HUES48 (cell line): ENCODE measurements at regions not wholly inside any gene's neighbourhood (a gene's known extent, or its start where the extent isn't known, plus 50 kb on each side); places are given as distances from the start of the nearest gene placed in this dataset.
"Not testable (repeated sequence)": the region's sequence is repeated elsewhere in the genome, so short reads cannot be mapped to it uniquely, and the experiment has no call there.

Experiments
- H3K27ac ChIP-seq: one replicate; pipeline ENCODE4 v1.7.0; 2013; ENCODE audit warnings: low read depth, low read length, inconsistent platforms
- H3K27me3 ChIP-seq: 2 replicates; pipeline ENCODE4 v1.6.1; 2013; ENCODE audit warnings: mild to moderate bottlenecking, low read length; ENCODE audit not compliant: control insufficient read depth, insufficient read depth
- H3K36me3 ChIP-seq: 2 replicates; pipeline ENCODE4 v1.6.1; 2013; ENCODE audit warnings: low read length; ENCODE audit not compliant: control insufficient read depth, insufficient read depth
- H3K4me1 ChIP-seq: 2 replicates; pipeline ENCODE4 v1.6.1; 2013; ENCODE audit warnings: mild to moderate bottlenecking, low read length; ENCODE audit not compliant: control insufficient read depth, insufficient read depth
- H3K4me3 ChIP-seq: 2 replicates; pipeline ENCODE4 v1.5.1; 2013; ENCODE audit warnings: mild to moderate bottlenecking, low read depth, low read length
- H3K9ac ChIP-seq: 2 replicates; pipeline ENCODE4 v1.6.1; 2013; ENCODE audit warnings: mild to moderate bottlenecking, low read depth, low read length, moderate library complexity
- H3K9me3 ChIP-seq: 2 replicates; pipeline ENCODE4 v1.6.1; 2013; ENCODE audit warnings: low read length; ENCODE audit not compliant: control insufficient read depth, insufficient read depth

DNA sequence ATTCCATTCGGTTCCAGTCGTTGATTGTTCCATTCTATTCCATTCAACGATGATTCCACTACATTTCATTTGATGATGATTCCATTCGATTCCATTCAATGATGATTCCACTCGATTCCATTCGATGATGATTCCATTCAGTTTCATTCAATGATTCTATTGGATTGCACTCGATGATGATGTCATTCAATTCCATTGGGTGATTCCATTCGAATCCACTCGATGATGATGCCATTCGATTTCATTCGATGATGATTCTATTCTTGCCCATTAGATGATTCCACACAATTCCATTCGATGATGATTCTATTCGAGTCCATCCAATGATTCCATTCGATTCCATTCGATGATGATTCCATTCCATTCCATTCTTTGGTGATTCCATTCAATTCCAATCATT is 1283.7 kb downstream of the TP53TG3F start:
- no peaks in the 10 kb centered on the region for H3K27me3 ChIP-seq
- no peak overlapping the region for H3K27ac ChIP-seq
- peaks cover 79% of the 10 kb centered on the region for H3K9me3 ChIP-seq
- no peaks in the 10 kb centered on the region for H3K4me1 ChIP-seq
- no peaks in the 10 kb centered on the region for H3K36me3 ChIP-seq
- H3K9ac ChIP-seq = no peak overlapping the region
- no peak overlapping the region for H3K4me3 ChIP-seq

DNA sequence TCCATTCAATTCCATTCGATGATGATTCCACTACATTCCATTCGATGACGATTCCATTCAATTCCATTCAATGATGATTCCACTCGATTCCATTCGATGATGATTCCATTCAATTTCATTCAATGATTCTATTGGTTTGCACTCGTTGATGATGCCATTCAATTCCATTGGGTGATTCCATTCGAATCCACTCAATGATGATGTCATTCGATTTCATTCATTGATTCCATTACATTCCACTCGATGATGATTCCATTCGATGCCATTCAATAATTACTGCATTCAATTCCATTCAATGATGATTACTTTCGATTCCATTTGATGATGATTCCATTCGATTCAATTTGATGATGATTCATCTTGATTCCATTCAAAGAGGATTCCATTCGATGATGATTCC is 1299.4 kb downstream of the TP53TG3F start:
- H3K27me3 ChIP-seq = no peaks in the 10 kb centered on the region
- peaks cover 100% of the 10 kb centered on the region for H3K9me3 ChIP-seq
- no peak overlapping the region; the same call in 1 of the 2 replicates for H3K4me3 ChIP-seq
- H3K9ac ChIP-seq = no peak overlapping the region
- no peaks in the 10 kb centered on the region for H3K36me3 ChIP-seq
- no peak overlapping the region for H3K27ac ChIP-seq
- H3K4me1 ChIP-seq = no peaks in the 10 kb centered on the region

DNA sequence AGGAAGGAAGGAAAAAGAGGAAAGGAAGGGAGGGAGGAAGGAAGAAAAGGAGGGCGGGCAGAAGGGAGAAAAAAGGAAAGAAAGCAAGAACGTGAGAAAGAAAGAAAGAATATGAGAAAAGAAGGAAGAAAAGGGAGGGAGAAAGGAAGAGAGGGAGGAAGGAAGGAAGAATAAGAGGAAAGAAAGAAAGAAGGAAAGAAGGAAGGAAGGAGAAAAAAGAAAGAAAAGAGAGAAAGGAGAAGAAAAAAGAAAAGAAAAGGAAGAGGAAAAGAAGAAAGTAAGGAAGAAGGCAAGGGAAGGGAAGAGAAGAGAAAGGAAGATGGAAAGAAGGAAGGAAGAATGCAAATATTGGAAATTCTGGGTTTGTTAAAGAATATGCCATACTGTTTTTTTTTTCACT is 1332.4 kb downstream of the TP53TG3F start:
- not testable (repeated sequence) for H3K36me3 ChIP-seq, H3K27ac ChIP-seq, H3K9ac ChIP-seq, H3K27me3 ChIP-seq, H3K4me1 ChIP-seq, H3K4me3 ChIP-seq
- peaks cover 59% of the 10 kb centered on the region for H3K9me3 ChIP-seq

DNA sequence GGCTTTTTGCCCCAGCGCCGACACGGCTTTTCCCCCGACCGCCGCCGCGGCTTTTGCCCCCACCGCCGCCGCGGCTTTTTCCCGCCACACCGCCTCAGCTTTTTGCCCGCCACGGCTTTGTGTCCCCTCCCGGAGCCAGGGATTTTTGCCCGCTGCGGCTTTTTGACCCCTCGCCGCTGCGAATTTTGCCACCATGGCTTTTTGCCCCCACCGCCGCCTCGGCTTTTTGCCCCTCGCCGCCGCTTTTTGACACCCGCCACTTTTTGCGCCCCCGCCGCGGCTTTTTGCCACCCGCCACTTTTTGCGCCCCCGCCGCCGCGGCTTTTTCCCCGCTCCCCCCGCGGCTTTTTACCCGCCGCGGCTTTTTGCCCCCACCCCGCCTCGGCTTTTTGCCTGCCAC is 1342.5 kb downstream of the TP53TG3F start:
- Histone ChIP-seq H3K4me1 (no peaks in the 10 kb centered on the region), H3K9me3 (peaks cover 50% of the 10 kb centered on the region), H3K9ac (no peak overlapping the region), H3K27ac (no peak overlapping the region), H3K4me3 (no peak overlapping the region), H3K27me3 (no peaks in the 10 kb centered on the region), H3K36me3 (no peaks in the 10 kb centered on the region)

DNA sequence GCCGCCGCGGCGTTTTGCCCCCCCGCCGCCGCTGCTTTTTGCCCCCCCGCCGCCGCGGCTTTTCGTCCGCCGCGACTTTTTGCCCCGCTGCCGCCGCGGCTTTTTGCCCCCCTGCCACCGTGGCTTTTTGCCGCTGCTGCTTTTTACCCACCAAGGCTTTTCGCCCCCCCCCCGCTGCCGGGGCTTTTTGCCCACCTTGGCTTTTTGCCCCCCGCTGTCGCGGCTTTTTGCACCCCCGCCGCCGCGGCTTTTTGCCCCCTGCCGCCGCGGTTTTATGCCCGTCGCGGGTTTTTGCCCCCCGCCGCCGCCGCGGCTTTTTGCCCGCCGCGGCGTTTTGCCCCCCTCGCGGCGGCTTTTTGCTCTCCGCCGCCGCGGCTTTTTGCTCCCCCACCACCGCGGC is 1343.0 kb downstream of the TP53TG3F start:
- no peak overlapping the region for H3K9ac ChIP-seq
- no peak overlapping the region for H3K27ac ChIP-seq

DNA sequence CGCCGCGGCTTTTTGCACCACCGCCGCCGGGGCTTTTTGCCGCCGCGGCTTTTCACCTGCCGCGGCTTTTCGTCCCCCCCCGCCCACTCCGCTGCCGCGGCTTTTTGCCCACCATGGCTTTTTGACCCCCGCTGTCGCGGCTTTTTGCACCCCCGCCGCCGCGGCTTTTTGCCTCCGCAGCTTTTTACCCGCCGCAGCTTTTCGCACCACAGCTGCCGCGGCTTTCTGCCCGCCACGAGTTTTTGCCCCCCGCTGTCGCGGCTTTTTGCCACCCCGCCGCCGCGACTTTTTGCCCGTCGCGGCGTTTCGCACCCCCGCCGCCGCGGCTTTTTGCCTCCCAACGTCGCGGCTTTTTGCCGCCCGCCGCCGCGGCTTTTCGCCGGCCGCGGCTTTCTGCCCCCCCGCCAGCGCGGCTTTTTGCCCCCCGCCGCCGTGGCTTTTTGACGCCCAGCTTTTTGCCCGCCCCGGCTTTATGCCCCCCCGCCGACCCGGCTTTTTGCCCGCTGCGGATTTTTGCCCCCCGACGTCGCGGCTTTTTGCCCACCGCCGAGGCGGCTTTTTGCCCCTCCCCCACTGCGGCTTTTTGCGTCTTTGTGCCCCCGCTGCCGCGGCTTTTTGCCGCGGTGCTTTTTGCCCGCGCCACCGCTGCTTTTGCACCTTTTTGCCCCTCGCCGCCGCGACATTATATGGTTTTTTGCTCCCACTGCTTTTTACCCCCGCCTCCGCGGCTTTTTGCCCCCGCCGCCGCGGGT is 1343.6 kb downstream of the TP53TG3F start:
- H3K9ac ChIP-seq = no peak overlapping the region
- no peaks in the 10 kb centered on the region for H3K4me1 ChIP-seq
- H3K27ac ChIP-seq = no peak overlapping the region
- H3K36me3 ChIP-seq = no peaks in the 10 kb centered on the region
- peaks cover 54% of the 10 kb centered on the region for H3K9me3 ChIP-seq
- no peak overlapping the region for H3K4me3 ChIP-seq
- H3K27me3 ChIP-seq = no peaks in the 10 kb centered on the region

More for the DNA sequence above, 1343.0 kb downstream of the TP53TG3F start:
- Histone ChIP-seq H3K9me3 (peaks cover 51% of the 10 kb centered on the region), H3K36me3 (no peaks in the 10 kb centered on the region), H3K4me1 (no peaks in the 10 kb centered on the region), H3K27me3 (no peaks in the 10 kb centered on the region), H3K4me3 (no peak overlapping the region)

DNA sequence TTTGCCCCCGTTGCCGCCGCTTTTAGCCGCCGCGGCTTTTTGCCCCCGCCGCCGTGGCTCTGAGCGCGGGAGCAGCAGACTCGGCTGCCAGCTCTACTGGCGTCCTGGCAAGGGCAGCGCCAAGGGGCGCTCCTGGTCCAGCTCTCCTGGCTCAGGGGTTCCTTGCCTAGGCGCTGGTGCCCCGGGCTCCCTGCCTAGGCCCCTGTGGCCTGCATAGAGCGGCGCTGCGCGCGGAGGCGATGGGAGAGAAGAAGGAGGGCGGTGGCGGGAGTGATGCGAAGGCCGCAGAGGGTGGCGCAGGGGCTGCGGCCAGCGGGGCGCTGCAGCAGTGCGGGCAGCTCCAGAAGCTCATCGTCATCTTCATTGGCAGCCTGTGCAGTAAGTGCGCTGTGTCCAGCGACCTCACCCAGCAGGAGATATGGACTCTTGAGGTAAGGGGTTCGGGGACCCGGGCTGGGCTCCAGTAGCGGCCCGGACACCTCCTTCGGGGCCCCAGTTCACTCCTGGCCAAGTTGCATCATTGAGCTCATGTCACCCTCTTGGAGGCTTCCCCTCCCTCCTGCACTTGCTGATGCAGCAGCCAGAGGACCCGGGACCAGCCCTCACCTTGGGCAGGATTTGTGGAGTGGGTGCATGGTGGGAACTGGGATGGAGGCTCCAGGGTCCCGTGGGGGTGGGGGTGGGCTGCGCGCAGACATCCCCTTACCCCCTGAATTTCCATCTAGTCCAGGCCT is 1344.4 kb downstream of the TP53TG3F start:
- no peaks in the 10 kb centered on the region for H3K4me1 ChIP-seq
- no peaks in the 10 kb centered on the region for H3K27me3 ChIP-seq
- H3K36me3 ChIP-seq = no peaks in the 10 kb centered on the region
- H3K9me3 ChIP-seq = peaks cover 56% of the 10 kb centered on the region
- no peak overlapping the region for H3K27ac ChIP-seq
- no peak overlapping the region for H3K4me3 ChIP-seq
- no peak overlapping the region for H3K9ac ChIP-seq

DNA sequence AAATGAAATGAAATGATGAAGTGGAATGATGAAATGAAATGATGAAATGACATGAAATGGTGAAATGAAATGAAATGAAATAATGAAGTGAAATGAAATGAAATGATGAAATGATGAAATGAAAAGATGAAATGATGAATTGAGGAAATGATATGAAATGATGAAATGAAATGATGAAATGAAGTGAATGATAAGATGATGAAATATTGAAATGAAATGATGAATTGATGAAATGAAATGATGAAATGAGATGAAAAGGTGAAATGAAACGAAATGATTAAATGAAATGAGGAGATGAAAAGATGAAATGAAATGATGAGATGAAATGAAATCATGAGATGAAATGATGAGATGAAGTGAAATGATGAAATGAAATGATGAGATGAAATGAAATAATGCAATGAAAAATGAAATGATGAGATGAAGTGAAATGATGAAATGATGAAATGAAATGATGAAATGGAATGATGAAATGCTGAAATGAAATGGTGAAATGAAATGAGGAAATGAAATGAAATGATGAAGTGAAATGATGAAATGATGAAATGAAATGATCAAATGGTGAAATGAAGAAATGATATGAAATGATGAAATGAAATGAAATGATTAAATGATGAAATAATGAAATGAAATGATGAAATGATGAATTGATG is 1347.7 kb downstream of the TP53TG3F start:
- not testable (repeated sequence) for H3K36me3 ChIP-seq, H3K27ac ChIP-seq, H3K4me1 ChIP-seq, H3K27me3 ChIP-seq, H3K9ac ChIP-seq, H3K4me3 ChIP-seq
- peaks cover 47% of the 10 kb centered on the region for H3K9me3 ChIP-seq

DNA sequence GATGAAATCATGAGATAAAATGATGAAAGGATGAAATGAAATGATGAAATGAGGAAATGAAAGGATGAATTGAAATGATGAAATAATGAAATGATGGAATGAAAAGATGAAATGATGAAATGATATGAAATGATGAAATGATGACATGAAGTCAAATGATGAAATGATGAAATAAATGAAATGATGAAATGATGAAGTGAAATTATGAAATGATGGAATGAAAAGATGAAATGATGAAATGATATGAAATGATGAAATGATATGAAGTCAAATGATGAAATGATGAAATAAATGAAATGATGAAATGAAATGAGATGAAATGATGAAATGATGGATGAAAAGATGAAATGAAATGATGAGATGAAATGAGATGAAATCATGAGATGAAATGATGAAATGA is 1348.4 kb downstream of the TP53TG3F start:
- H3K9ac ChIP-seq, H3K27ac ChIP-seq, H3K4me3 ChIP-seq, H3K4me1 ChIP-seq, H3K36me3 ChIP-seq, H3K27me3 ChIP-seq: not testable (repeated sequence)
- H3K9me3 ChIP-seq = peaks cover 48% of the 10 kb centered on the region

DNA sequence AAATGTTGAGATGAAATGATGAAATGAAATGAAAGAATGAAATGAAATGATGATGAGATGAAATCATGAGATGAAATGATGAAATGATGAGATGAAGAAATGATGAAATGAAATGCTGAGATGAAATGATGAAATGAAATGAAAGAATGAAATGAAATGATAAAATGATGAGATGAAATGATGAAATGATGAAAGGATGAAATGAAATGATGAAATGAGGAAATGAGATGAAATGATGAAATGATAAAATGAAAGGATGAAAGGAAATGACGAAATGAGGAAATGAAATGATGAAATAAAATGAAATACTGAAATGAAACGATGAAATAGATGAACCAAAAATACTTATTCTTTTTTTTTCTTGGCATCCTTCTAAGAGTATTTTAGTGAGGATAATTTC is 1349.1 kb downstream of the TP53TG3F start:
- H3K27ac ChIP-seq, H3K27me3 ChIP-seq, H3K4me1 ChIP-seq, H3K4me3 ChIP-seq, H3K36me3 ChIP-seq, H3K9ac ChIP-seq: not testable (repeated sequence)
- peaks cover 54% of the 10 kb centered on the region for H3K9me3 ChIP-seq
